GM12878 (cell line): ENCODE measurements at regions not wholly inside any gene's neighbourhood (a gene's known extent, or its start where the extent isn't known, plus 50 kb on each side); places are given as distances from the start of the nearest gene placed in this dataset.

ENCODE experiments used
- ATAC-seq: fragments of 200-7000 bp; cut with Tn5 transposase; 3 replicates; pipeline ENCODE4 v1.9.1; 2020; ENCODE audit warnings: mild to moderate bottlenecking, moderate library complexity
- BruUV-seq: library from RNA; stranded (reverse); fragments of 400-500 nt; replicated peaks from 2 replicates; lab custom pipeline; 2021; lab: Mats Ljungman, UMichigan
- CTCF ChIA-PET: fragments of 300-600 bp; sonication (Branson Sonifier 250); formaldehyde crosslinking; extraction: SDS; loops from one replicate; lab custom pipeline; 2021; ENCODE audit warnings: inconsistent platforms; lab: Yijun Ruan, JAX
- POLR2A ChIA-PET: fragments of 350-600 bp; formaldehyde crosslinking; extraction: SDS; loops from one replicate; lab custom pipeline; 2021; ENCODE audit warnings: inconsistent platforms; lab: Charles Lee
- RAD21 ChIA-PET: fragments of 300-600 bp; sonication (Branson Sonifier 250); formaldehyde crosslinking; loops from one replicate; lab custom pipeline; 2023; ENCODE audit warnings: antibody characterized with exemption; ENCODE audit not compliant: unreplicated experiment; lab: Charles Lee
- SMC1A ChIA-PET: fragments of 300-600 bp; sonication (Branson Sonifier 250); formaldehyde crosslinking; loops from one replicate; lab custom pipeline; 2023; ENCODE audit not compliant: unreplicated experiment, uncharacterized antibody; lab: Charles Lee
- DNase-seq: peaks from one replicate; pipeline ENCODE4 v3.0.0-alpha.2; 2011; ENCODE audit warnings: low read depth, low spot score
- FAIRE-seq: peaks from 3 replicates; lab custom pipeline; 2011; peaks lifted over from hg19 to GRCh38; lab: Jason Lieb, UNC
- H2AFZ ChIP-seq: 2 replicates; pipeline ENCODE4 v1.6.0; 2011; ENCODE audit warnings: low read depth, low read length, control low read depth; ENCODE audit not compliant: control insufficient read depth
- H3K27ac ChIP-seq: 2 replicates; pipeline ENCODE4 v1.5.1; 2011; ENCODE audit warnings: control low read depth; ENCODE audit not compliant: control insufficient read depth, insufficient read depth
- H3K27me3 ChIP-seq, 2 experiments: replicated peaks in 1 of 2; 2 replicates each; pipeline versions ENCODE4 v1.6.0 to v1.6.1; 2011; ENCODE audit warnings: low read length in 1 of 2; ENCODE audit not compliant: control insufficient read depth in 2 of 2, insufficient read depth in 2 of 2
- H3K36me3 ChIP-seq, 2 experiments: 2 replicates each; pipeline ENCODE4 v1.5.1; 2011; ENCODE audit warnings: low read length in 1 of 2; ENCODE audit not compliant: control insufficient read depth in 2 of 2, insufficient read depth in 2 of 2
- H3K4me1 ChIP-seq: 2 replicates; pipeline ENCODE4 v1.6.1; 2011; ENCODE audit warnings: mild to moderate bottlenecking, low read length, moderate library complexity, mixed read lengths; ENCODE audit not compliant: control insufficient read depth, insufficient read depth
- H3K4me2 ChIP-seq: 2 replicates; pipeline ENCODE4 v1.6.0; 2011; ENCODE audit warnings: control low read depth; ENCODE audit not compliant: control insufficient read depth, insufficient read depth
- H3K4me3 ChIP-seq: fragments of 200-600 bp; sonication (generic); 2 replicates; pipeline ENCODE4 v1.5.1; 2016
- H3K79me2 ChIP-seq: 2 replicates; pipeline ENCODE4 v1.6.0; 2011; ENCODE audit warnings: low read length; ENCODE audit not compliant: control insufficient read depth, insufficient read depth
- H3K9ac ChIP-seq: 2 replicates; pipeline ENCODE4 v1.8.0; 2011; ENCODE audit warnings: low read length, control low read depth, mixed read lengths; ENCODE audit not compliant: control insufficient read depth, insufficient read depth
- H3K9me3 ChIP-seq: replicated peaks from 3 replicates; pipeline ENCODE4 v1.5.1; 2011; ENCODE audit warnings: mild to moderate bottlenecking, low read length; ENCODE audit not compliant: control insufficient read depth, insufficient read depth
- H4K20me1 ChIP-seq: 2 replicates; pipeline ENCODE4 v1.6.0; 2011; ENCODE audit not compliant: control insufficient read depth, insufficient read depth
- BCL11A ChIP-seq: IDR thresholded peaks from 2 replicates; pipeline ENCODE4 v1.6.1; 2011; ENCODE audit warnings: low read depth, low read length
- CHD2 ChIP-seq: IDR thresholded peaks from 2 replicates; pipeline ENCODE4 v1.6.1; 2011; ENCODE audit warnings: low read depth, low read length, improper control_type of control experiment, borderline replicate concordance
- EGR1 ChIP-seq, 2 experiments: IDR thresholded peaks; 1 replicate in 1 of 2; 2 replicates in 1 of 2; pipeline ENCODE4 v1.6.1; 2011 to 2012; ENCODE audit warnings: low read depth in 2 of 2, low read length in 2 of 2, borderline replicate concordance in 1 of 2, mild to moderate bottlenecking in 1 of 2, moderate library complexity in 1 of 2
- NBN ChIP-seq: fragments of 450-650 bp; IDR thresholded peaks from 2 replicates; pipeline ENCODE4 v1.6.1; 2016
- NR2F1 ChIP-seq: fragments of 450-650 bp; conservative IDR thresholded peaks from 2 replicates; pipeline ENCODE4 v1.6.1; 2017; ENCODE audit warnings: mild to moderate bottlenecking
- POLR2AphosphoS2 ChIP-seq: IDR thresholded peaks from 2 replicates; pipeline ENCODE4 v1.6.1; 2011; ENCODE audit warnings: low read depth, mild to moderate bottlenecking, low read length, improper control_type of control experiment, moderate library complexity
- TBL1XR1 ChIP-seq: IDR thresholded peaks from 2 replicates; pipeline ENCODE4 v1.6.1; 2012; ENCODE audit warnings: low read depth, low read length, improper control_type of control experiment
- YY1 ChIP-seq: IDR thresholded peaks from 2 replicates; pipeline ENCODE4 v1.6.1; 2011; ENCODE audit warnings: low read depth, mild to moderate bottlenecking, low read length
- ZNF24 ChIP-seq: fragments of 450-650 bp; IDR thresholded peaks from 2 replicates; pipeline ENCODE4 v1.6.1; 2017; ENCODE audit warnings: antibody characterized with exemption, mild to moderate bottlenecking
- WGBS: methylation state at CpG from one replicate; pipeline ENCODE4 v1.1.6; 2016; ENCODE audit warnings: low lambda C conversion rate; ENCODE audit not compliant: insufficient replicate concordance, insufficient coverage; ENCODE audit errors: missing lambda C conversion rate; 5-methylcytosine and 5-hydroxymethylcytosine counted together
- in situ Hi-C: fragments of 300-500 bp; cut with MboI; formaldehyde crosslinking; loops from 9 replicates; pipeline ENCODE4 v1.14.3; 2018; ENCODE audit warnings: mixed read lengths
- intact Hi-C: fragments of 100-400 bp; cut with micrococcal nuclease; formaldehyde crosslinking; loops from one replicate; pipeline ENCODE4 v1.14.2; 2022; ENCODE audit not compliant: unreplicated experiment
- TF ChIP-seq, protein P1 (sequence below): IDR thresholded peaks from 2 replicates; pipeline ENCODE4 v1.6.1; 2012; ENCODE audit warnings: improper control_type of control experiment, low read depth, low read length; ENCODE audit not compliant: insufficient replicate concordance
- TF ChIP-seq, protein P2 (sequence below): fragments of 450-650 bp; IDR thresholded peaks from 2 replicates; pipeline ENCODE4 v1.6.1; 2017; ENCODE audit warnings: mild to moderate bottlenecking

DNA sequence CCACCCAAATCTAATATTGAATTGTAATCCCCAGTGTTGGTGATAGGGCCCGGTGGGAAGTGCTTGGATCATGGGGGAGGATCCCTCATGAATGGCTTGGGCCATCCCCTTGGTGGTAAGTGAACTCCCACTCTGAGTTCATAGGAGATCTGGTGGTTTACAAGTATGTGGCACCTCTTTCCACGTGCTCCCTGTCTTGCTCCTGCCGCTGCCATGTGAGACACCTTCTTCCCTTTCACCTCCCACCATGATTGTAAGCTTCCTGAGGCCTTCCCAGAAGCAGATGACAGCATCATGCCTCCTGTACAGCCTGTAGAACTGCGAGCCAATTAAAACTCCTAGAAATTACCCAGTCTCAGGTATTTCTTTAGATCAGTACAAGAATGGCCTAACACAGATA is 150.8 kb downstream of the SH3BGRL2 start:
- no TSS peak for BruUV-seq
- FAIRE-seq = no peak
- Histone ChIP-seq H4K20me1 (no peaks in the 10 kb centered on the region), H3K4me2 (no peak overlapping the region), H3K9me3 (no peaks in the 10 kb centered on the region), H3K79me2 (no peaks in the 10 kb centered on the region)
- ChIA-PET POLR2A (no interaction called here), CTCF (interaction anchor here (1.0 to 2.6 kb wide), 2 partner anchors 34 to 87 kb away, joined by 4 to 13 read pairs; no protein-coding TSS in a partner anchor)
- in situ Hi-C loops = no loop called here
- intact Hi-C loops = no loop called here
- TF ChIP-seq TBL1XR1 (no peak), ZNF24 (no peak)
- TF ChIP-seq, all 136 proteins: peak for 0
- H3K36me3 ChIP-seq = no peaks in the 10 kb centered on the region
- no peak for ATAC-seq
- H3K4me3 ChIP-seq = no peak overlapping the region
- no peak for DNase-seq
- ChIA-PET RAD21 (no interaction called here), SMC1A (no interaction called here)
- 24% methylated on average over 4 of the region's 4 CpGs for WGBS
- H3K27me3 ChIP-seq = no peaks in the 10 kb centered on the region; a peak in 1 of 4 replicates
- no peak overlapping the region for H3K27ac ChIP-seq
- no peak overlapping the region for H3K9ac ChIP-seq
- H3K4me1 ChIP-seq = peaks cover 5% of the 10 kb centered on the region
- no peak overlapping the region for H2AFZ ChIP-seq

DNA sequence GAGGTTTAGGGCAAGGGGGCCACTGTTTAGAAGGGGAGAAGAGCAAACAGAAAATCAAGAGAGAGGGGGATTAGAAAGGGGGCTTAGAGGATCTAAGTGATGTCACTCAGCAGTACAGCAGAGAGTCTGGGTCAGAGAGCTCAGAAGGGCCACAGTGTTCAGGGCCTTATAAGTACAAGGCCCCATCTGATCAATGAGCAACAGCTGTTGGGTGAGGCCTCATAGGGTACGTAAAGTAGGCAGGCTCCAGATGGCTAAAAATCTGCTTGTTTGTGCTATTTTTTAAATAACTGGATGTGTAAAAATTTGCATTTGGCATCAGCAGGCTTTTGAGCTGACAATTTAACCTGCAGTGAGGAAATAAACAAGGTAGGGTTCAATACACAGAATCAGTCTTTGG is 149.8 kb downstream of the SH3BGRL2 start:
- SMC1A ChIA-PET = interaction anchor here (0.7 kb wide), 1 partner anchor 89 kb away, joined by 3 read pairs; no protein-coding TSS in a partner anchor
- Histone ChIP-seq H3K9ac (no peak overlapping the region), H3K27me3 (no peaks in the 10 kb centered on the region; a peak in 1 of 4 replicates), H3K27ac (no peak overlapping the region), H3K4me3 (no peak overlapping the region), H2AFZ (no peak overlapping the region), H3K9me3 (no peaks in the 10 kb centered on the region), H3K79me2 (no peaks in the 10 kb centered on the region), H3K36me3 (no peaks in the 10 kb centered on the region), H4K20me1 (no peaks in the 10 kb centered on the region), H3K4me1 (peaks cover 5% of the 10 kb centered on the region), H3K4me2 (no peak overlapping the region)
- no TSS peak for BruUV-seq
- CTCF ChIA-PET = interaction anchor here (2.6 kb wide), 1 partner anchor 88 kb away, joined by 13 read pairs; no protein-coding TSS in a partner anchor
- TF ChIP-seq BCL11A = no peak
- TF ChIP-seq, protein P1, sequence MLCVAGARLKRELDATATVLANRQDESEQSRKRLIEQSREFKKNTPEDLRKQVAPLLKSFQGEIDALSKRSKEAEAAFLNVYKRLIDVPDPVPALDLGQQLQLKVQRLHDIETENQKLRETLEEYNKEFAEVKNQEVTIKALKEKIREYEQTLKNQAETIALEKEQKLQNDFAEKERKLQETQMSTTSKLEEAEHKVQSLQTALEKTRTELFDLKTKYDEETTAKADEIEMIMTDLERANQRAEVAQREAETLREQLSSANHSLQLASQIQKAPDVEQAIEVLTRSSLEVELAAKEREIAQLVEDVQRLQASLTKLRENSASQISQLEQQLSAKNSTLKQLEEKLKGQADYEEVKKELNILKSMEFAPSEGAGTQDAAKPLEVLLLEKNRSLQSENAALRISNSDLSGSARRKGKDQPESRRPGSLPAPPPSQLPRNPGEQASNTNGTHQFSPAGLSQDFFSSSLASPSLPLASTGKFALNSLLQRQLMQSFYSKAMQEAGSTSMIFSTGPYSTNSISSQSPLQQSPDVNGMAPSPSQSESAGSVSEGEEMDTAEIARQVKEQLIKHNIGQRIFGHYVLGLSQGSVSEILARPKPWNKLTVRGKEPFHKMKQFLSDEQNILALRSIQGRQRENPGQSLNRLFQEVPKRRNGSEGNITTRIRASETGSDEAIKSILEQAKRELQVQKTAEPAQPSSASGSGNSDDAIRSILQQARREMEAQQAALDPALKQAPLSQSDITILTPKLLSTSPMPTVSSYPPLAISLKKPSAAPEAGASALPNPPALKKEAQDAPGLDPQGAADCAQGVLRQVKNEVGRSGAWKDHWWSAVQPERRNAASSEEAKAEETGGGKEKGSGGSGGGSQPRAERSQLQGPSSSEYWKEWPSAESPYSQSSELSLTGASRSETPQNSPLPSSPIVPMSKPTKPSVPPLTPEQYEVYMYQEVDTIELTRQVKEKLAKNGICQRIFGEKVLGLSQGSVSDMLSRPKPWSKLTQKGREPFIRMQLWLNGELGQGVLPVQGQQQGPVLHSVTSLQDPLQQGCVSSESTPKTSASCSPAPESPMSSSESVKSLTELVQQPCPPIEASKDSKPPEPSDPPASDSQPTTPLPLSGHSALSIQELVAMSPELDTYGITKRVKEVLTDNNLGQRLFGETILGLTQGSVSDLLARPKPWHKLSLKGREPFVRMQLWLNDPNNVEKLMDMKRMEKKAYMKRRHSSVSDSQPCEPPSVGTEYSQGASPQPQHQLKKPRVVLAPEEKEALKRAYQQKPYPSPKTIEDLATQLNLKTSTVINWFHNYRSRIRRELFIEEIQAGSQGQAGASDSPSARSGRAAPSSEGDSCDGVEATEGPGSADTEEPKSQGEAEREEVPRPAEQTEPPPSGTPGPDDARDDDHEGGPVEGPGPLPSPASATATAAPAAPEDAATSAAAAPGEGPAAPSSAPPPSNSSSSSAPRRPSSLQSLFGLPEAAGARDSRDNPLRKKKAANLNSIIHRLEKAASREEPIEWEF = no peak
- TF ChIP-seq EGR1 (IDR thresholded peaks at IDR 0.05; ENCODE audit: borderline replicate concordance in 1 of 2, low read depth in 2 of 2, low read length in 2 of 2) = no peak
- no peak for TF ChIP-seq POLR2AphosphoS2
- no peak for TF ChIP-seq NBN
- TF ChIP-seq NR2F1 = no peak
- TF ChIP-seq YY1 = no peak
- no peak for TF ChIP-seq CHD2
- TF ChIP-seq, protein P2, sequence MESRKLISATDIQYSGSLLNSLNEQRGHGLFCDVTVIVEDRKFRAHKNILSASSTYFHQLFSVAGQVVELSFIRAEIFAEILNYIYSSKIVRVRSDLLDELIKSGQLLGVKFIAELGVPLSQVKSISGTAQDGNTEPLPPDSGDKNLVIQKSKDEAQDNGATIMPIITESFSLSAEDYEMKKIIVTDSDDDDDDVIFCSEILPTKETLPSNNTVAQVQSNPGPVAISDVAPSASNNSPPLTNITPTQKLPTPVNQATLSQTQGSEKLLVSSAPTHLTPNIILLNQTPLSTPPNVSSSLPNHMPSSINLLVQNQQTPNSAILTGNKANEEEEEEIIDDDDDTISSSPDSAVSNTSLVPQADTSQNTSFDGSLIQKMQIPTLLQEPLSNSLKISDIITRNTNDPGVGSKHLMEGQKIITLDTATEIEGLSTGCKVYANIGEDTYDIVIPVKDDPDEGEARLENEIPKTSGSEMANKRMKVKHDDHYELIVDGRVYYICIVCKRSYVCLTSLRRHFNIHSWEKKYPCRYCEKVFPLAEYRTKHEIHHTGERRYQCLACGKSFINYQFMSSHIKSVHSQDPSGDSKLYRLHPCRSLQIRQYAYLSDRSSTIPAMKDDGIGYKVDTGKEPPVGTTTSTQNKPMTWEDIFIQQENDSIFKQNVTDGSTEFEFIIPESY = no peak
- ATAC-seq (no peak), FAIRE-seq (no peak), DNase-seq (no peak)
- POLR2A ChIA-PET = no interaction called here
- in situ Hi-C loops = no loop called here
- WGBS = 89% methylated on average over 1 of the region's 1 CpG
- RAD21 ChIA-PET = no interaction called here
- intact Hi-C loops = no loop called here
